GM08714 (cell line): ENCODE measurements at regions not wholly inside any gene's neighbourhood (a gene's known extent, or its start where the extent isn't known, plus 50 kb on each side); places are given as distances from the start of the nearest gene placed in this dataset.

Experiments
- H3K4me3 ChIP-seq: fragments of 200-500 bp; sonication (Bioruptor generic); 2 replicates; pipeline ENCODE4 v1.5.1; 2014; ENCODE audit warnings: mild to moderate bottlenecking, low read length, inconsistent platforms
- ZNF274 ChIP-seq: IDR thresholded peaks from 2 replicates; pipeline ENCODE4 v1.6.1; 2012; ENCODE audit warnings: mild to moderate bottlenecking, low read depth, low read length

DNA sequence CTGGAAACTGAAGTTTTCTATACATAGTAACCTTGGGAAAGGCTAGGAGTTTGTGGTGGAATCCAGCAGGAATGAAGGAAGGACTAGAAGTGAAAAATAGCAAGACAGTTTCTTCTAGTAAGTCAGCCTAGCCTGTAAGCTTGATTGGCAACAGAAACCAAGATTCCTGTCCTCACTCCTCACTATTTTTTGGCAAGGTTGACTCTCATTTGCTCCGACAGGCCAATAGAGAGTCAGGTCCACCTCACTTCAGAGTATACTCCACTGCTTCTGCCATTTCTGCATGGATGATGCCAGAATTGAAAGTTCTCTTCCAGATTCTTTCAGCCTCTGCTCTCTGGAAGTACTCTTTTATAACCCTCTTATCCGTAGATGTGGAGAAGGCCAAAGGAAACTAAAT, 352.4 kb downstream of the ZNF516 start:
- no peak for TF ChIP-seq ZNF274
- H3K4me3 ChIP-seq, result no peak overlapping the region

DNA sequence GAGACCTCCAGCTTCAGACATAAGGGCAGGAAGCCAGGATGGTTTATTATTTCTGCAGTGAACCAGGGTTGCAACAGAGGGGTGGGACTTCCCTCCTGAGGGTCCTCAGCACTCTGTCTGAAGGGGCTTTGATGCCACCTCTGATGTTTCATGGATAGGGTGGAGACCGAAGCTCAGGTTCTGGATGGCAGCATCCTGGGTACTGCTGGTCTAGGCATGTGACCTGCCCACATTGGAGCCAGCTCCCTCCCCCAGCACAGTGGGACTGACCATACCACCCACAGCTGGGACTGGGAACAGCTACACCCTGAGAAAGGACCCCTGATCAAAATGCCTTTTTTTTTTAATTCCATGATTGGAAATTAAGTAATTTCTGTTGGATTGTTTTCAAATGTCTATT, 355.2 kb downstream of the ZNF516 start:
- no peak overlapping the region for H3K4me3 ChIP-seq
- no peak for TF ChIP-seq ZNF274

DNA sequence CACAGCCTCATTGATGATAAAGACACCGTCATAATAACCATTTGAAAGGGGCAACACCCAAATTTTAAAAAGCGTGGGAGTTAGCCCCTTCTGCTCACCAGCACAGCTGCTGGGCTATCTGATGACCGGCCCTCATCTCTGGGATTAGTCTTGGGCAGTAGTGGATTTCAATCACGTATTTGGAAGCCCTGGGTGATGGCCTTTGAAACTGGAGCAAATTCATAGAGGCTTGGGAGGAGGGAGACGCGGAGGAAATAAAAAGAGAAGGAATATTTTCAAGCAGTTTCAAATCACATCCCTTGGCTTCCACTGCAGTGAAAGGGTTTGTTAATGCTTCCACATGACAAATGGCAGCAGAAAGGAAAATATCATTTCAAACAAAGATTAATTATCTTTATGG, 357.8 kb downstream of the ZNF516 start:
- H3K4me3 ChIP-seq, result no peak overlapping the region
- TF ChIP-seq ZNF274, result no peak

DNA sequence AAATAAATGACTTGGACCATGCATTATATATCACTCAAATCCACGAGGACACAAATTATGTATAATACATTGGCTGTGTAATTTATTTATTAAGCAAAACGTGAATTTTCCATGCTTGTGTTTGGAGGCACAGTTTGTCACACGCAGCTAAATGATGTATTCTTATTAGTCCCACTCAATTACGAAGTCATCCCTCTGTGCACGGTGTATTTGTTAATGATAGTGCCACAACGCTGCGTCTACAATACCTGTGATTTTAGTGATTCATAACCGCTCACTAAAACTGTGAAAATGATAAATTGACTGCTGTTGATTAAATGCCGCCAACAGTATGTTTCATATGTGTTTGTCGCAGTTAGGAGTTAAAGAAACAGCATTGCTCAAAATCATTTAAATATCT, 358.3 kb downstream of the ZNF516 start:
- no peak for TF ChIP-seq ZNF274
- no peak overlapping the region for H3K4me3 ChIP-seq

DNA sequence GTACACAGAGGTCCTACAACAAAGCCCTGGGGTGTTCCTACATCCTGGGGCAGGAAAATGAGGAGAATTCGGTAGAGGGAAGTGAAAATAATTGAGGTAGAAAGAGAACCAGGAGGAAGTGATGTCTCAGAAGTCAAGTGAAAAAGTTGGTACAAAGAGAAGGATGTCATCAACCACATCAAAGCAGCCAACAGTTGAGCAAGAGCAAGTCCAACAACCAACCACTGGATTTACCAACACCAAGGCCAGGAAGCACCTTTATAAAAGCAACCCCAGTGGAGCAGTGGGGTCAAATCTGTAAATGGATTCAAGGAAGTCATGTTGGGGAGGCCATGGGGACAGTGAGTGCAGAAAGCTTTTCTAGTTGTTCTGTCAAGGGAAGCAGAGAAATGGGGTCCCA, 360.4 kb downstream of the ZNF516 start:
- TF ChIP-seq ZNF274, result no peak
- H3K4me3 ChIP-seq, result no peak overlapping the region

DNA sequence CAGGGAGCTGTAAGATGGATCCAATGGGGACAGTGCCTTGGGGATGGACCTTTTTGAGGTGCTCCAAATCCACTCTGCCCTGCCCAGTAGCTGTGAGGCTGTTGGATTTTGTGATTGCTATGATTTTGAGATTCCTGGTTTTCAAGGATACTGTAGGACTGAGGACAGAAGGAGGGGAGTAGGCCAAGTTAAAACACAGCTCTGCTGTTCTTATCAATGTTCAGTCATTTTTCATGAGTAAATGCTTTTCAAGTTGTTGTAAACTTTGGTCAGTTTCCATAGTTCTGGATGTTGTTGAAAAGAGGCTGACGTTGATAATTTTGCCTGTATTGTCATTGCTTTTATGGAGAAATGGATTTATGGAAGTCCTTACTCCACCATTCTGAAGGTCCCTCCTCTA, 361.2 kb downstream of the ZNF516 start:
- no peak for TF ChIP-seq ZNF274
- no peak overlapping the region for H3K4me3 ChIP-seq

DNA sequence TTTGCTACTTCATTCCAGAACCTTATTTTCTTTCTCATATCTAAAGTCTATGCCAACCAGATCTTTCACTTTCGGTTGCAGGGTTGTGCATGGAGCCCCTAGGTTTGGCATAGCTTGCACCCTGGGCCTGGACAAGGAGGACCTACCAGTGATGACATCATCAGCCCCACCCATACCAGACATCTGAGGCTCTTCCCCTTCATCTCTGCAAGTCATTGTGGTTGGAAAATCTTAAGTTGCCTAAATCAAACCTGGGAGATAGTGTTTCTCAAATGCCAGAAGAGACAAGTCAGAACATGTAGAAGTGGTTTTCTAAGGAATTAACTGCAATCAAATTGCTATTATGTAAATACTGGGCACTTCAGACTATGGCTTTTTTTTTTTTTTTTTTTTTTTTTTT, 363.3 kb downstream of the ZNF516 start:
- no peak overlapping the region for H3K4me3 ChIP-seq
- no peak for TF ChIP-seq ZNF274

DNA sequence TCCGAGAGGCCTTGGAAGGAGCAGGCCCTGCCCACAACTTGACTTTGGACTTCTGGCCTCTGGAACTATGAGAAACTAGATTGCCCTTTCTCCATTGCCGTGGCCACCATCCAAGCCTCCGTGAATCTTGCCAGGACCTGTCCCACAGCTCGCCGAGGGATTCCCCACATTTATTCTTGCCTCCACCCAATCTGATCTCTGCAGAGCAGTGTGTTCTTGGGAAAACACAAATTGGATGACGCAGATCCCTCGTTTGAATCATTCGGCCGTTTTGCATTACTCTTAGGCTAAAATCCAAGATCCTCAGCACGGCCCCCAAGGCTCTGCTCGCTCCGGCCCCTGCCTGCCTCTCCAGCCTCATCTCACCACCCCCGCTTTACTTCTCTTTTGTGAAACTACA, 364.2 kb downstream of the ZNF516 start:
- no peak overlapping the region for H3K4me3 ChIP-seq

DNA sequence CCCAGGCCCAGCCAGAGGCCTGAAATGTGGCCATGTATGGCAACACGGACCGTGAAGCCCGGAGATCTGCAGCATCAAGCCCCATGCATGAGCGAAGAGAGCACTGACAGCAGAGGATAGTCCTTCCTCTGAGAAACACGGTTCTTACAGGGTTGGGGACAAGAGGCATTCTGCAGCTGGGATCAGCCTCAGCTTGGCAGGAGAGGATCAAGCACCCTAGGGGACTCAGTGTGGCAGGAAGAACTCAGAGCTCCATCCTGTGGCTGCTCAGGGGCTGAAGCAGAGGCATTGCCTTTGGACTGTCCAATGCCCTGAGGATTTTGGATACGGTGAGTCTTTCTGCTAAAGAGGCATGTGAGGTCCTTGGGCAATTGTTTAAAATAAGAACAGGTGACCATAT, 368.7 kb downstream of the ZNF516 start:
- H3K4me3 ChIP-seq, result no peak overlapping the region
- no peak for TF ChIP-seq ZNF274

More for the DNA sequence above, 364.2 kb downstream of the ZNF516 start:
- no peak for TF ChIP-seq ZNF274

DNA sequence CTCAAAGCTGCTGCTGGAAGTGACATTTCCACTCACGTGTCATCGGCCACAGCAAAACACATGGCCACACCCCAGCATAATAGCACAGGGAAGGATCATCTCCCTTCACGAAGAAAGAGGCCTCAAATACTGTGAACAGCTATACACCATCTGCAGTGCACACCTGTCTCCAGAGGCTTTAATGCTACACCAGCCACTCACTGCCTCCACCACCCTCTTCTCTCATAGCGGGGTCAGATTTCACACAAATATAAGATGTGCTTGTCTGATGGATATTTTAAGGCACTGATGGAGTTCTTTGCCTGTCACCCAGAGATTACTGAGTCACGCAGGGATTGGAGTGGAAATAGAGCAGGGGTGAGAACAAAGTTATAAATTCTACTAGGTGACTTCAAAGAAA, 374.0 kb downstream of the ZNF516 start:
- no peak for TF ChIP-seq ZNF274
- H3K4me3 ChIP-seq, result no peak overlapping the region

DNA sequence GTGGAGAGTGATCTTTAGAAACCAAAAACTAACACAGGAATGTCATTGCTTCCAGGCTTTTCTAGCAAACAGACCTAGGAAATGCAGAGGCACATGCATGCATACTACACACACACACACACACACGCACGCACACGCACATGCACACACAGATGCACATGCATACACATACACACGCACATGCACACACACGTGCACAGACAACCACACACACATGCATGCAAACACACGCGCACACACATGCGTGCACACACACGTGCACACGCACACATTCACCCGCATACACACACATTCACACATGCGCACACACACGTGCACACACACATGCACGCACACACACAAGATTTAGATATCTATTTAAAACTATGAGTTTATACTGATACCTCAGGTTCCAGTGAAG, 379.5 kb downstream of the ZNF516 start:
- no peak for TF ChIP-seq ZNF274
- H3K4me3 ChIP-seq, result no peak overlapping the region

DNA sequence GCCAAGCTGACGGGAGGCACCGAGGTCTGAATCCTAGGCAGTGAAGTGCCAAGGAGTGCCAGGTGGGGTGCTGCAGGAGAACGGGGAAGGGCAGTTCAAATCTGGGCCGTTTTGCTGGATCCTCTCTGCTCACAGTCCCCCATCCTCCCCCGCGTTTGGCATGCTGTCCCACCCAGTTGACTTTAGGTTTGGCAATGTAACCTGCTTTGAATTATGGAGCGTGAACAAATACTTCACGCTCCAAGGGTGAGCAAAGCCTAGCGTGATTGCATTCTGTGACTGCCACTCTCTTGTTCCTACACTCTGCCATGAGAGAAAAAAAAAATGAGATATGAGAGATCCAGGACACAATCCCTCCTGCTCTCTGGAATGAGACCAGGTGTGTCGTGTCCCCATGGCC, 381.9 kb downstream of the ZNF516 start:
- no peak overlapping the region for H3K4me3 ChIP-seq
- no peak for TF ChIP-seq ZNF274

DNA sequence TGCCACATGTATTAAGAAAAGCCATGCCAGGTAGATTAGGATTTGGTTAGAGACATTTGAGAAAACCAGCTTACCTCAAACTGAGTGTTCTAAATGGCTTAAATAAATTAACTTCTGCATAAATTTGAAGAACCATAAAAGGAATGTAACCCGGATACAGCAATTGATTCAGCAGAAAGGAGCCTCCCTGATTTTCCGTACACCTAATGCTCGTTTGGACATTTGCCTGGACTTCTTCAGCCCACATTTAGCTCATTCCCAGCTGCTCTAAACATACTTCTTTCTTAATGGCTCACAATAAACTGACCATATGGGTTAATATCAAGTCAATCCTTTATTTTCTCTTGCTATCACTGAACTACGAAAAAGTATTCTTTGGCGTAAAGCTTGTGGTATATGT, 392.4 kb downstream of the ZNF516 start:
- H3K4me3 ChIP-seq, result no peak overlapping the region
- TF ChIP-seq ZNF274, result no peak

DNA sequence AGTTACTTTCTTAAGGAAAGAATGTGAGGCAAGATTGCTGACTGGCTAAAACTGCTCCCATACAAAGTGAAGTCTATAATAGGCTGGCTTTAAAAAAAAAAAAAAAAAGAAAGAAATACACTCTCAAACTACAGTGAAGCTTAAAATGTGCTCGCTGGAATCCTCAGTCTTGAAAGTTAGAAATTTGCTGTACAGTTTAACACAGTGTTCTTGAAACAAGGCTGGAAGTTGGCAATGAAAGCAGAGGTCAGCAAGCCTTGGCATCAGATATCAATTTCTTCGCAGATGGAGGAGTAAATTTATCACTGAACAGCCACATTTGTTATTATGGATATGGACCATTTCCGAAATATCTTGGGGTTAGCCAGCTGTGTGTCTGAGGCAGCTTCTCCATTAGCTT, 392.9 kb downstream of the ZNF516 start:
- no peak for TF ChIP-seq ZNF274
- no peak overlapping the region for H3K4me3 ChIP-seq

DNA sequence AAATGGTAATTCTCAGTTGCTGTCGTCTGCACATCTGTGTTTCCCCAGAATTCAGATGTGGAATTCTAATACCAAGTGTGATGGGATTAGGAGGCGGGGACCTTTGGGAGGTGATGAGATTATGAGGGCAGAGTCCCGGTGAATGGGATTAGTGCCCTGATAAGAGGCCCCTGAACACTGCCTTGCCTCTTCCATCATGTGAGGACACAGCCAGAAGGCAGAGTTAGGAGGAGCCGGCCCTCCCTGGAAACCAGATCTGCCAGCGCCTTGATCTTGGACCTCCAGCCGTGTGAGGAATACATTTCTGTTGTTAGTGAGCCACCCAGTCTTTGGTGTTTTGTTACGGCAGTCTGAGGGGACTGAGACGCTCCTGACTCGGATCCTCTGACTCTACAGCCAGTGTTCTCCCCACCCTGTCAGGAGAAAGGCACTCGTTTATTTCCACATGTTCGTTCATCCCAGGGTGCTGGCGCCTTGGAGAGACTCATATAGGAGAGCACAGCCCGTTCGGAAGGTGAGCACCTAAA, 395.0 kb downstream of the ZNF516 start:
- no peak for TF ChIP-seq ZNF274
- no peak overlapping the region for H3K4me3 ChIP-seq

DNA sequence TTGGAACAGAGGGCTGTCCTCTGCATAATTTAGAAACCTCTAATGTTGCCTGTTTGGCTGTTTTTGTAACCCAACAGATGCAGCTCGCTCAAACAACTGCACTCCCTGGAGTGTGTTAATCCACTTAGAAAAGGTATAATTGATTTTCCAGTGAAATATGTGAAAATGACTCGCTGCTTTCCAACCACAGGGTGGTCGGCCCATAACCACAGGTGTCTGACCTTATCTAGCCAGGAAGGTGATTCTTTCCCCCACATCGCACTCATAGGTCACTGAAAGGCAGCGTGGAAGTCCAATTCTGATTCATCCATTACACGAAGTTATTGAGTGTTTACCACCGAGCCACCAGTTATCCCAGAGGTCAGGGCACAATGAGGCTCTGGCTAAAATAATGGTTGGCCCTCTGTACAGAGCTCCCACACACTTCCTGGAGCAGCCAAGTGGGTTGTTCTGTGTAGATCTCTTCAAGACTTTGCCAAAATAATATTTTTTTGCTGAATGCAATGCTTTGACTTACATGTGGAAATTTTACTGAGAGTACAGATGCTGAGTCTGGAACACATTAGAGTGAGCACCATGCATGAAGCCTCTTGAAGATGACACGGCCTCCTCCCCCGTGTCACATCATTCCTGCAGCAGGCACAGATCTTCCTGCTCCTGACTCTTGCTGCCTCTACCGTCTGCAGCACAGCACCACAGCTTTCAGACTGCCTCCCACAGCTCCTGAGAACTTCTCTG, 396.2 kb downstream of the ZNF516 start:
- no peak overlapping the region for H3K4me3 ChIP-seq
- TF ChIP-seq ZNF274, result no peak

DNA sequence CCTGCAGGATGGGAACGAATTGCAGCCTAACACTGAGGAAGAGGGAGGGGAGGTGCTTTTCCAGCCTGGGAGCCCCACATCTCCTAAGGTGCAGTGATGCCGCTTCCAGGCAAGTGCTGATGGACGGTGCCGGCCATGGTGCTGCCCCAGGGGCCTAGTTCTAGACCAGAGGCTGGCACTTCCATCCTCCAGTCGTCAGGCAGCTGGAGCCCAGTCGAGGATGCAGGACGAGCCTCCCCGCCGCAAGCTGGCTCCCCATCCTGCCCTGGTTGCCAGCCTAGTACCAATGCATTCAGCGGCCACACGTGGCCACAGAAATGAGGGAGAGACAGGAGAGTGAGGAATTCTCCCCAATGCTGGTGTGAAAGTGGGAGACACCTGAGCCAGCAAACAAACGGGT, 413.5 kb downstream of the ZNF516 start:
- H3K4me3 ChIP-seq, result no peak overlapping the region
- TF ChIP-seq ZNF274, result no peak
